Common myeloid progenitor, CD34-positive (primary cell): ENCODE measurements at regions not wholly inside any gene's neighbourhood (a gene's known extent, or its start where the extent isn't known, plus 50 kb on each side); places are given as distances from the start of the nearest gene placed in this dataset.
A peak's percentile ranks its signal among the peaks of the same experiment; 100 is the strongest.

Experiments
- CTCF ChIA-PET: fragments of 350-600 bp; sonication (Branson Sonifier 250); formaldehyde crosslinking; loops from one replicate; lab custom pipeline; 2021; ENCODE audit warnings: antibody characterized with exemption; lab: Charles Lee
- POLR2A ChIA-PET: fragments of 350-600 bp; sonication (Branson Sonifier 250); formaldehyde crosslinking; loops from one replicate; lab custom pipeline; 2021; ENCODE audit warnings: antibody characterized with exemption; lab: Charles Lee
- DNase-seq, 3 donors: peaks; one replicate each; pipeline versions ENCODE4 v3.0.0 to v3.0.0-alpha.2; 2013
- H3K27ac ChIP-seq, 2 experiments: 1 replicate in 1 of 2; 2 replicates in 1 of 2; pipeline ENCODE4 v1.7.0; 2013; ENCODE audit warnings: inconsistent platforms in 2 of 2, low read length in 2 of 2, mild to moderate bottlenecking in 2 of 2, low read depth in 1 of 2, moderate library complexity in 1 of 2; ENCODE audit not compliant: severe bottlenecking in 2 of 2, insufficient read depth in 1 of 2, poor library complexity in 1 of 2
- H3K27me3 ChIP-seq, 5 experiments: replicated peaks in 2 of 5; 1 replicate in 3 of 5; 2 replicates in 2 of 5; pipeline versions ENCODE4 v1.6.1 to v1.7.0; 2013; ENCODE audit warnings: low read length in 4 of 5, mild to moderate bottlenecking in 2 of 5, moderate library complexity in 2 of 5, inconsistent platforms in 1 of 5; ENCODE audit not compliant: insufficient read depth in 5 of 5, control insufficient read depth in 4 of 5
- H3K36me3 ChIP-seq, 4 experiments: 1 replicate in 2 of 4; 2 replicates in 2 of 4; pipeline versions ENCODE4 v1.6.1 to v1.7.0; 2013; ENCODE audit warnings: low read length in 3 of 4, control low read depth in 1 of 4, mild to moderate bottlenecking in 1 of 4; ENCODE audit not compliant: control insufficient read depth in 4 of 4, insufficient read depth in 4 of 4
- H3K4me1 ChIP-seq, 4 experiments: 1 replicate in 3 of 4; 2 replicates in 1 of 4; pipeline versions ENCODE4 v1.6.1 to v1.7.1; 2013; ENCODE audit warnings: low read length in 3 of 4, mild to moderate bottlenecking in 3 of 4, control low read depth in 1 of 4, inconsistent platforms in 1 of 4, moderate library complexity in 1 of 4; ENCODE audit not compliant: control insufficient read depth in 4 of 4, insufficient read depth in 4 of 4; ENCODE audit errors: control extremely low read depth in 1 of 4
- H3K4me3 ChIP-seq, 7 experiments: 1 replicate in 4 of 7; 2 replicates in 3 of 7; pipeline versions ENCODE4 v1.5.1 to v1.7.0; 2013; ENCODE audit warnings: mild to moderate bottlenecking in 7 of 7, low read length in 6 of 7, moderate library complexity in 6 of 7, inconsistent platforms in 2 of 7, low read depth in 2 of 7, control low read depth in 1 of 7; ENCODE audit not compliant: insufficient read depth in 4 of 7, control insufficient read depth in 1 of 7; ENCODE audit errors: extremely low read depth in 1 of 7
- H3K9me3 ChIP-seq, 5 experiments: 1 replicate in 4 of 5; 2 replicates in 1 of 5; pipeline versions ENCODE4 v1.6.1 to v1.7.1; 2013; ENCODE audit warnings: low read length in 4 of 5, mild to moderate bottlenecking in 2 of 5, inconsistent platforms in 1 of 5, low read depth in 1 of 5, moderate library complexity in 1 of 5; ENCODE audit not compliant: control insufficient read depth in 4 of 5, insufficient read depth in 2 of 5; ENCODE audit errors: control extremely low read depth in 1 of 5
- WGBS: methylation state at CpG from one replicate; pipeline ENCODE4 v1.1.5; 2013; ENCODE audit not compliant: insufficient coverage; 5-methylcytosine and 5-hydroxymethylcytosine counted together

DNA sequence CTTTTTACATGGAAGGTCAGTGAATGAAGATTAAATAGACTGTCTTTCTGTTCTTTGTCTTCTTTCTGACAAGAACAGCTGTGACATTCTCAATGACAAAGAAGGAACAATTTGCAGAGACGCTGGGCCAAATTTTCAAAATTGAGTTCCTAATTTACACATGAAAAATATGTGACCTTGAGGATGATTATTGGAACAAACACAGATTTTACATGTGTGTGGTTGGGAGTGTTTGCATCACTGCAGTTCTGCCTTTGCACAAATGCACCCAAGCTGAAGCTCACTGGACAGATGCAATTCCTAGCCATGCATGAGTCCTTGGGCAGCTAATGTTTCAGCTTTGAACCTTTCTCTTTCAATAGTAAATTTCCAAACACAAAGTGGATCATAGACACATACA lies 350.8 kb downstream of the QKI start:
- no peak for DNase-seq
- WGBS, result 100% methylated on average over 1 of the region's 1 CpG
- Histone ChIP-seq H3K9me3 (peaks cover 0 to 3% (median 0%) of the 10 kb centered on the region in 5 experiments), H3K27ac (no peak overlapping the region), H3K4me1 (no peaks in the 10 kb centered on the region), H3K36me3 (no peaks in the 10 kb centered on the region), H3K4me3 (no peak overlapping the region), H3K27me3 (peaks cover 0 to 26% (median 7%) of the 10 kb centered on the region in 5 experiments)
- ChIA-PET POLR2A (no interaction called here), CTCF (interaction anchor here (1.3 kb wide), 1 partner anchor 12 kb away, joined by 3 read pairs; no protein-coding TSS in a partner anchor)

DNA sequence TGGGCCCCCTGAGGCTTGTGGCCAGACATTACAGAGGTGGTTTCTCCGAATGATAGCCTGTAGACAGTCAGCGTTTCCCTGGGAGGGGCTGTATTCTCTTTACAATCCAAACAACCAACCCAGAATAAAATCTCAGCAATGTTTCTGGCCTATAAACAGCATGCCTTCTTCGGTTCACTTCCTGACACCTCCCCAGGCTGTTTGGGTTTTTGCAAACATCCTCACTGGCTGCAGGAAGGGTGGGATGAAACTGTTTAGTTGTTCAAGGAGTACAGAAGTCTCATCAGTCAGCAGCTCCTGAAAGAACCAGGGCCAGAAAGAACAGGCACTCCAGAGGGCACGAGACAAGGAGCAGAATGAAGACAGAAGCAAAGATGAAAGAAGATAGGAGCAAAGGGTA lies 350.0 kb downstream of the QKI start:
- ChIA-PET CTCF (interaction anchor here (1.3 kb wide), 1 partner anchor 13 kb away, joined by 3 read pairs; no protein-coding TSS in a partner anchor), POLR2A (no interaction called here)
- WGBS, result 91% methylated on average over 3 of the region's 4 CpGs
- Histone ChIP-seq H3K27me3 (peaks cover 0 to 31% (median 7%) of the 10 kb centered on the region in 5 experiments), H3K27ac (no peak overlapping the region), H3K9me3 (peaks cover 0 to 3% (median 0%) of the 10 kb centered on the region in 5 experiments), H3K4me3 (no peak overlapping the region), H3K4me1 (no peaks in the 10 kb centered on the region), H3K36me3 (no peaks in the 10 kb centered on the region)
- DNase-seq, result no peak

DNA sequence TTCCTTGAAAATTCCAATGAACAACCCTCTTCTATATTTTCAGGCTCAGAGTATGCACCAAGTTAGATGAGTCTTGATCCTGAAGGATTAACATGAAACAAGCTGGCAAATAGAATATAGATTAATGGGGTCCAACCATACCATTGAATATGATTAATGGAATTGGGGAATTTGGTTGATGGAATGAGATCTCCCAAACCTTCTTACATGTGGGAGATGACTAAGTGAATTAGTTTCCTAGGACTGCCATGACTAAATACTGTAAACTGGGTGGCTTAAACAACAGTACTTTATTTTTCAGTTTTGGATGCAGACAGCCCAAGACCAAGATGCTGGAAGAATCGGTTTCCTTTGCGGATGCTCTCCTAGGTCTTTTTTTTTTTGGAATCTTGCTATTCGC lies 347.0 kb downstream of the QKI start:
- CTCF ChIA-PET, result no interaction called here

DNA sequence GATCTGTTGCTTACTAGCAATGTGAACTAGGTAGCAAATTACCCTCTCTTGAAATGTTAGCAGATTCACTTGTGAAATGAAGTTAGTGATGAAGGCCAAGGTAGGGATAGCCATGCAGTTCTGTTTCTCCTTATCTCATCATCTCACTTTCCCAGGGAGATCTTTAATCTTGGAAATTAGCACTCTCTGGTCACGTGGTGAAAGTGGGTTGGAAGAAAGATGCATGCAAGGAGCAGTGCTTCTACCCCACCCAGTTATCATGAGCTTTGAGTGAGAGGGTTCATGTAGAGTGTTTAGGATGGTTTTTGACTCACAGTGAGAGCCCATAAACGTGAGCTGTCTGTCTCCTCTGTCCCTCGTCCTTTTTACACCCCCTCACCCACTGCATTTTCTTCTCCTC lies 346.3 kb downstream of the QKI start:
- H3K27ac ChIP-seq, result no peak overlapping the region
- H3K9me3 ChIP-seq, result no peaks in the 10 kb centered on the region
- peaks cover 0 to 39% (median 5%) of the 10 kb centered on the region in 5 experiments for H3K27me3 ChIP-seq
- ChIA-PET POLR2A (no interaction called here), CTCF (no interaction called here)
- WGBS, result no CpG with 5 or more reads among the region's 3 CpGs
- no peaks in the 10 kb centered on the region for H3K36me3 ChIP-seq
- no peak for DNase-seq
- H3K4me1 ChIP-seq, result no peaks in the 10 kb centered on the region
- no peak overlapping the region for H3K4me3 ChIP-seq

More for the DNA sequence above, 347.0 kb downstream of the QKI start:
- peaks cover 0 to 40% (median 5%) of the 10 kb centered on the region in 5 experiments for H3K27me3 ChIP-seq
- no peaks in the 10 kb centered on the region for H3K9me3 ChIP-seq
- no peak overlapping the region for H3K27ac ChIP-seq
- POLR2A ChIA-PET, result no interaction called here
- H3K4me3 ChIP-seq, result no peak overlapping the region
- no peak for DNase-seq
- no peaks in the 10 kb centered on the region for H3K4me1 ChIP-seq
- 61% methylated on average over 3 of the region's 3 CpGs for WGBS
- H3K36me3 ChIP-seq, result no peaks in the 10 kb centered on the region

DNA sequence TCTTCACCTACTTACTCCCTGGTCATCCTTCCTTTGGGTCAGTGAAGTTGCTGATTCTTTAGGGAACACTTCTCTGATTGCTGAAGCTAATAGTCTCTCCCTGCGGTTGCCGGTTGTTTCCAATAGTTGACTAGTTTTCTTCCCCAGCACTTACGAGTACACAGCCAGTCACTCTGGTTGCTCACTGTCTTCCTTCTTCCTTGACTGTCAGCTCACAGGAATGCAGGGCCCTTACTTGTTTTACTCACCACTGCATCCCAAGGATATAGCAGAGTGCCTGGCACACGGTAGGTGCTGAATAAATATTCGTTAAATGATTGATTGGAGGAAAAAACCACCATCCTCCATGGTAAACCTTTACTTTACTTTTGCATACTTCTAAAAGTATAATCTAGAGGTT lies 345.0 kb downstream of the QKI start:
- no peaks in the 10 kb centered on the region for H3K36me3 ChIP-seq
- CTCF ChIA-PET, result no interaction called here
- no peaks in the 10 kb centered on the region for H3K9me3 ChIP-seq
- no peak for DNase-seq
- H3K27ac ChIP-seq, result no peak overlapping the region
- 88% methylated on average over 3 of the region's 5 CpGs for WGBS
- POLR2A ChIA-PET, result no interaction called here
- no peak overlapping the region for H3K4me3 ChIP-seq
- H3K27me3 ChIP-seq, result peaks cover 0 to 49% (median 5%) of the 10 kb centered on the region in 5 experiments
- H3K4me1 ChIP-seq, result no peaks in the 10 kb centered on the region

DNA sequence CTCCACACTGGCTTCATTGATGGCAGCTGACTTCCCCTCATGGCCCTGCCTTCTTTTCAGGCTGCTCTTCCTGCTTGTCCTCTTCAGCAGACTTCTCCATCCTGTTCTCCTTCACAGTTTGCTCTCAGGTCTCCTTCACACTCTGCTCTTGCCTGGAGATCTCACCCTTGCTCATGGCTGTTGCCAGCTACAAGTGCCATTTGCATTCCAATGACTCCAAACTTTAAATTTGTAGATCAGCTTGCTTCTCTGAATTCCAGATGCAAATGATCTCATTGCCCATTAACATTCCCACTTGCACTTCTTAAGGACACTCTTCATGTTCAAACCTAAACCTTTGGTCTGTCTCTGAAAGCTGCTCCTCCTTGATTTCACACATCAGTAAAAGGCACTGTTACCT lies 343.0 kb downstream of the QKI start:
- ChIA-PET CTCF (no interaction called here), POLR2A (no interaction called here)
- H3K27ac ChIP-seq, result no peak overlapping the region

DNA sequence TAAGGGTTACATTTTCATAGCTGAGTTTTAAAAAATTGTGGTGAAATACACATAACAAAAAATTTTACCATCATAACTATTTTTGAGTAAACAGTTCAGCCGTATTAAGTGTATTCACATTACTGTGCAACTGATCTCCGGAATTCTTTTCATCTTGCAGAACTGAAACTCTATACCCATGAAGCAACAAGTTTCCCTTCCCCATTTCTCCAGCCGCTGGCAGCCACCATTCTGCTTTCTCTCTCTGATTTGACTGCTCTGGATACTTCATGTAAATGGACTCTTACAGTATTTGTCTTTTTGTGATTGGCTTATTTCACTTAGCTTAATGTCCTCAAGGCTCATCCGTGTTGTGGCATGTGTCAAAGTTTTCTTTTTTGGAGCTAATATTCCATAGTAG lies 341.6 kb downstream of the QKI start:
- Histone ChIP-seq H3K27ac (no peak overlapping the region), H3K4me3 (no peak overlapping the region), H3K4me1 (peaks cover 0 to 5% (median under 1%) of the 10 kb centered on the region in 4 experiments), H3K36me3 (no peaks in the 10 kb centered on the region), H3K27me3 (peaks cover 0 to 56% (median 4%) of the 10 kb centered on the region in 5 experiments), H3K9me3 (peaks cover 0 to 5% (median 4%) of the 10 kb centered on the region in 5 experiments)
- 100% methylated on average over 2 of the region's 4 CpGs for WGBS
- CTCF ChIA-PET, result interaction anchor here (0.7 kb wide), 1 partner anchor 31 kb away, joined by 4 read pairs; no protein-coding TSS in a partner anchor
- POLR2A ChIA-PET, result no interaction called here
- peak in 2 of 3 donors; percentile 7 to 24 for DNase-seq

More for the DNA sequence above, 343.0 kb downstream of the QKI start:
- H3K4me3 ChIP-seq, result no peak overlapping the region
- no peaks in the 10 kb centered on the region for H3K4me1 ChIP-seq
- no peak for DNase-seq
- H3K9me3 ChIP-seq, result peaks cover 0 to 5% (median 4%) of the 10 kb centered on the region in 5 experiments
- H3K27me3 ChIP-seq, result peaks cover 0 to 52% (median 5%) of the 10 kb centered on the region in 5 experiments
- H3K36me3 ChIP-seq, result no peaks in the 10 kb centered on the region
